ENCODE measurements at regions not wholly inside any gene's neighbourhood (a gene's known extent, or its start where the extent isn't known, plus 50 kb on each side); places are given as distances from the start of the nearest gene placed in this dataset.

GRCh38 chr9:78691542-78691941, 394.6 kb downstream of the PSAT1 start:
- H3K9ac ChIP-seq = no peak overlapping the region
- no peaks in the 10 kb centered on the region for H3K4me1 ChIP-seq
- H3K79me2 ChIP-seq = no peaks in the 10 kb centered on the region
- H2AFZ ChIP-seq = no peak overlapping the region
- no peak overlapping the region for H3K4me3 ChIP-seq (ENCODE audit: low read depth, low read length)
- H3K27ac ChIP-seq = no peak overlapping the region
- TF ChIP-seq, protein P1, sequence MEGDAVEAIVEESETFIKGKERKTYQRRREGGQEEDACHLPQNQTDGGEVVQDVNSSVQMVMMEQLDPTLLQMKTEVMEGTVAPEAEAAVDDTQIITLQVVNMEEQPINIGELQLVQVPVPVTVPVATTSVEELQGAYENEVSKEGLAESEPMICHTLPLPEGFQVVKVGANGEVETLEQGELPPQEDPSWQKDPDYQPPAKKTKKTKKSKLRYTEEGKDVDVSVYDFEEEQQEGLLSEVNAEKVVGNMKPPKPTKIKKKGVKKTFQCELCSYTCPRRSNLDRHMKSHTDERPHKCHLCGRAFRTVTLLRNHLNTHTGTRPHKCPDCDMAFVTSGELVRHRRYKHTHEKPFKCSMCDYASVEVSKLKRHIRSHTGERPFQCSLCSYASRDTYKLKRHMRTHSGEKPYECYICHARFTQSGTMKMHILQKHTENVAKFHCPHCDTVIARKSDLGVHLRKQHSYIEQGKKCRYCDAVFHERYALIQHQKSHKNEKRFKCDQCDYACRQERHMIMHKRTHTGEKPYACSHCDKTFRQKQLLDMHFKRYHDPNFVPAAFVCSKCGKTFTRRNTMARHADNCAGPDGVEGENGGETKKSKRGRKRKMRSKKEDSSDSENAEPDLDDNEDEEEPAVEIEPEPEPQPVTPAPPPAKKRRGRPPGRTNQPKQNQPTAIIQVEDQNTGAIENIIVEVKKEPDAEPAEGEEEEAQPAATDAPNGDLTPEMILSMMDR (IDR thresholded peaks at IDR 0.05) = no peak
- H3K27me3 ChIP-seq (ENCODE audit: control insufficient read depth, insufficient read depth, low read length) = no peaks in the 10 kb centered on the region
- no peaks in the 10 kb centered on the region for H3K9me3 ChIP-seq (ENCODE audit: control insufficient read depth, low read length)
- H3K4me2 ChIP-seq (ENCODE audit: low read length) = no peak overlapping the region
- H3K36me3 ChIP-seq (ENCODE audit: control insufficient read depth, insufficient read depth, low read length) = no peaks in the 10 kb centered on the region

DNA sequence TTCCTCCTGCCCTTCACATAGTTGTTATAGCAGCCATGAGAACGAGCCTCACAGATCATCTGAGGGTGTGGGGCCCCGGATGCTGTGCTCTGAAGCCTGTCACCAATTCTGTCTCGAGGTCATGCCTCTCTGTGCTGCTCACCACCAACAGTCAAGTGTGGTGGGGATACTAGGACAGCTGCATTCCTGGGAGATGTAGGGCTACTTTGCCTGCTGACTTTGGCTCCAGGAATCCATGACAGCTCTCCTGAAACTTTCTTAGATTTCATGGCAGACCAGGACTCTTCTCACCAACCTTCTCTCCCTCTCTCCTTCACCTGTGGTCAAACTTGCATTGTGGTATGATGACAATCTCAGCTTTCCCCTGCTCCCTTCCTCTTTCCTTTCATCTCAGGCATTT, 395.9 kb downstream of the PSAT1 start:
- H3K4me3 ChIP-seq (ENCODE audit: low read depth, low read length) = no peak overlapping the region
- H3K9ac ChIP-seq = no peak overlapping the region
- H3K4me1 ChIP-seq = no peaks in the 10 kb centered on the region
- H3K4me2 ChIP-seq (ENCODE audit: low read length) = no peak overlapping the region
- no peaks in the 10 kb centered on the region for H3K36me3 ChIP-seq (ENCODE audit: control insufficient read depth, insufficient read depth, low read length)
- no peak overlapping the region for H3K27ac ChIP-seq
- no peaks in the 10 kb centered on the region for H3K79me2 ChIP-seq
- TF ChIP-seq, protein P1 (IDR thresholded peaks at IDR 0.05) = no peak
- no peaks in the 10 kb centered on the region for H3K9me3 ChIP-seq (ENCODE audit: control insufficient read depth, low read length)
- H2AFZ ChIP-seq = no peak overlapping the region
- H3K27me3 ChIP-seq (ENCODE audit: control insufficient read depth, insufficient read depth, low read length) = no peaks in the 10 kb centered on the region

- TF ChIP-seq, protein P1 (IDR thresholded peaks at IDR 0.05) = no peak
- Histone ChIP-seq H3K27ac (no peak overlapping the region), H3K4me1 (no peaks in the 10 kb centered on the region), H3K27me3 (ENCODE audit: control insufficient read depth, insufficient read depth, low read length) (no peaks in the 10 kb centered on the region), H3K79me2 (no peaks in the 10 kb centered on the region), H2AFZ (no peak overlapping the region), H3K9ac (no peak overlapping the region), H3K36me3 (ENCODE audit: control insufficient read depth, insufficient read depth, low read length) (no peaks in the 10 kb centered on the region), H3K9me3 (ENCODE audit: control insufficient read depth, low read length) (no peaks in the 10 kb centered on the region), H3K4me3 (ENCODE audit: low read depth, low read length) (no peak overlapping the region), H3K4me2 (ENCODE audit: low read length) (no peak overlapping the region)
Observed at GRCh38 chr9:78694974-78695373, 398.0 kb downstream of the PSAT1 start.

DNA sequence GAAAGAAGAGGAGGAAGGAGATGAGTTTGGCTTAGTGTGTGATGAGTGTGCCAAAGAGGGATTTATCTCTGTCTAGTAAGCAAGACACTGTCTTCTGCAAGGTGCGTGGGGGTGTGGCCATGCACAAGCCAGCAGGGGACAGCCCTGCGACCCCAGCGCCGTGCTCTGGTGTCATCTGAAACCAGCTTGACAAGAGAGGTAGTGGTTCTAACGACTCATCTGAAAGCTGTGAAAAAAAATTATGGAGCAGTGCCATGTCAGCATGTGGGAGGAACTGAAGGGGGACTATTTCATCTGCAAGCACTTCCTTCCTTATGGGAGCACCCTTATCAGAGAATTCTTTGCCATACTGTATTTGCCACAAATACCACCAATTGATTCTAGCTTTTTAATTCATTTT, 398.6 kb downstream of the PSAT1 start:
- Histone ChIP-seq H3K4me2 (ENCODE audit: low read length) (no peak overlapping the region), H3K27me3 (ENCODE audit: control insufficient read depth, insufficient read depth, low read length) (no peaks in the 10 kb centered on the region), H3K36me3 (ENCODE audit: control insufficient read depth, insufficient read depth, low read length) (no peaks in the 10 kb centered on the region), H2AFZ (no peak overlapping the region), H3K79me2 (no peaks in the 10 kb centered on the region), H3K4me1 (no peaks in the 10 kb centered on the region), H3K27ac (no peak overlapping the region), H3K4me3 (ENCODE audit: low read depth, low read length) (no peak overlapping the region), H3K9me3 (ENCODE audit: control insufficient read depth, low read length) (no peaks in the 10 kb centered on the region), H3K9ac (no peak overlapping the region)
- TF ChIP-seq, protein P1 (IDR thresholded peaks at IDR 0.05) = no peak

DNA sequence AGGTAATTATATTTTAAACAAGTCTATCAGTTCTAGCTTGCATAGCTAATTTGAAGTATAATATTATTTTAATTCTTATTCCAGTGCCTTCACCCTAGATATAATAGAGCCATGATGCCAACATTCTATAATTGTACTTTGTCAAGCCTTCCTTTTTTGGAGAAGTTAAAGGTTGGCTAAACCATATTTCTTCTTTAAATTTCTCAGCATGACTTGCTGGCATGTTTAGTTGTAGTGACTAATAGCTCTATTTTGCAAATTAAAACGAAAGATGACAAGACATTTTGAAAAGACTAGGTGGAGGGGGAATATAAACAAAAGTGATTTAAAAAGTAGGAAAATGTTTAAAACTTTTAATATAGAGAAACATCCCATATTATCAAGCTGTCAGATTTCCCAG, 400.7 kb downstream of the PSAT1 start:
- TF ChIP-seq, protein P1 (IDR thresholded peaks at IDR 0.05) = no peak
- no peaks in the 10 kb centered on the region for H3K79me2 ChIP-seq
- no peaks in the 10 kb centered on the region for H3K9me3 ChIP-seq (ENCODE audit: control insufficient read depth, low read length)
- no peak overlapping the region for H3K9ac ChIP-seq
- no peak overlapping the region for H3K27ac ChIP-seq
- no peaks in the 10 kb centered on the region for H3K36me3 ChIP-seq (ENCODE audit: control insufficient read depth, insufficient read depth, low read length)
- no peaks in the 10 kb centered on the region for H3K27me3 ChIP-seq (ENCODE audit: control insufficient read depth, insufficient read depth, low read length)
- H3K4me3 ChIP-seq (ENCODE audit: low read depth, low read length) = no peak overlapping the region
- no peak overlapping the region for H3K4me2 ChIP-seq (ENCODE audit: low read length)
- H2AFZ ChIP-seq = no peak overlapping the region
- H3K4me1 ChIP-seq = no peaks in the 10 kb centered on the region
